OCI-LY7 (cell line): ENCODE measurements at regions not wholly inside any gene's neighbourhood (a gene's known extent, or its start where the extent isn't known, plus 50 kb on each side); places are given as distances from the start of the nearest gene placed in this dataset.

Source experiments
- EZH2phosphoT487 ChIP-seq: fragments of 200-600 bp; sonication (generic); IDR thresholded peaks from 2 replicates; pipeline ENCODE4 v1.6.1; 2018; ENCODE audit warnings: low read depth, borderline replicate concordance, mild to moderate bottlenecking, mixed run types, antibody characterized with exemption, low read length, moderate library complexity, mixed read lengths
- TF ChIP-seq, protein P1 (sequence below): fragments of 200-600 bp; sonication (generic); conservative IDR thresholded peaks from 2 replicates; pipeline ENCODE4 v1.5.1; 2014; ENCODE audit warnings: mild to moderate bottlenecking, antibody characterized with exemption, low read length, moderate library complexity, mixed read lengths

DNA sequence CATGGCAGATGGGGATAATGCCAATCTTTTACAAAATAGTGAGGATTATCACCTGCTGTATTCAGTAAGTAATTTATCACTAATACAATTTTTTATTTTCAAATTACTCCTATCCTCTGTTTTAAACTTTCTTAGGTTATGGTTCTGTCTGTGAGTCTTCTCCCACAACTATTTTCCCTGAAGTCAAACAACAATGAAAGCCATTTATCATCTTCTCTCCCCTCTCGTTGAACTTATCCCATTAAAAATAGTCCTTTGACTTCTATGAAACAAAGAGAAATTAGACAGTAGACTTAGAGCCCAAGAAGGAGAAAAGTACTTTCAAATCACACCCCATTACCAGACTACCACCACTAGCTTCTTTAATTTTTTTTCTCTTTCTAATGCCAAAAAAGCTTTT is 147.7 kb downstream of the SIM1 start:
- TF ChIP-seq, protein P1, sequence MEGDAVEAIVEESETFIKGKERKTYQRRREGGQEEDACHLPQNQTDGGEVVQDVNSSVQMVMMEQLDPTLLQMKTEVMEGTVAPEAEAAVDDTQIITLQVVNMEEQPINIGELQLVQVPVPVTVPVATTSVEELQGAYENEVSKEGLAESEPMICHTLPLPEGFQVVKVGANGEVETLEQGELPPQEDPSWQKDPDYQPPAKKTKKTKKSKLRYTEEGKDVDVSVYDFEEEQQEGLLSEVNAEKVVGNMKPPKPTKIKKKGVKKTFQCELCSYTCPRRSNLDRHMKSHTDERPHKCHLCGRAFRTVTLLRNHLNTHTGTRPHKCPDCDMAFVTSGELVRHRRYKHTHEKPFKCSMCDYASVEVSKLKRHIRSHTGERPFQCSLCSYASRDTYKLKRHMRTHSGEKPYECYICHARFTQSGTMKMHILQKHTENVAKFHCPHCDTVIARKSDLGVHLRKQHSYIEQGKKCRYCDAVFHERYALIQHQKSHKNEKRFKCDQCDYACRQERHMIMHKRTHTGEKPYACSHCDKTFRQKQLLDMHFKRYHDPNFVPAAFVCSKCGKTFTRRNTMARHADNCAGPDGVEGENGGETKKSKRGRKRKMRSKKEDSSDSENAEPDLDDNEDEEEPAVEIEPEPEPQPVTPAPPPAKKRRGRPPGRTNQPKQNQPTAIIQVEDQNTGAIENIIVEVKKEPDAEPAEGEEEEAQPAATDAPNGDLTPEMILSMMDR: no peak
- no peak for TF ChIP-seq EZH2phosphoT487
